Thyroid gland (tissue), 4 donors: ENCODE measurements at regions not wholly inside any gene's neighbourhood (a gene's known extent, or its start where the extent isn't known, plus 50 kb on each side); places are given as distances from the start of the nearest gene placed in this dataset.

Experiments used
- POLR2A ChIP-seq, 2 donors: fragments of 450-650 bp; IDR thresholded peaks; one replicate each; pipeline ENCODE4 v1.6.1; 2017; ENCODE audit warnings: antibody characterized with exemption in 2 of 2, mild to moderate bottlenecking in 2 of 2, moderate library complexity in 1 of 2
- TF ChIP-seq, protein P1 (sequence below), 6 experiments: fragments of 200-600 bp in 3 of 6; fragments of 450-650 bp in 3 of 6; sonication (generic) in 3 of 6; IDR thresholded peaks; one replicate each; pipeline ENCODE4 v1.5.1; 2016 to 2019; ENCODE audit warnings: antibody characterized with exemption in 6 of 6, mild to moderate bottlenecking in 2 of 6, inconsistent platforms in 1 of 6, moderate library complexity in 1 of 6

DNA sequence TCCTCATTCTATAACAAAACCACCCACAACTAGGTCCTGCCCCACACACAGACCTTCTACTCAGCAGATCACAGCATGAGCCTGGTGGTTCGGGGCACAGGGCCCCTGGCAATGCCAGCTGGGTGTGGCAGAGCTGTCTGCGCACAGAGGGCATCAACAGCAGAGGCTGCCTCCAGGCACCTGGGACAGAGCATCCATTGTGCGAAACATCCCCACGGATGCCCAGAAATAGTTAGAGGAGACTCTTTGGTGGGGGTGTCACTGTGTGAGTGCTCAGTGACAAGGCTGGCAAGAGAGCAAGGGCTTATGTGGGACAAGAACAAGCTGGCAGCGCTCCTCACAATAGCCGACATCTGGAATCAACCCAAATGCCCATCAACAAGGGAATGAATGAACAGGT, 487.4 kb upstream of the PROK2 start:
- TF ChIP-seq, protein P1, sequence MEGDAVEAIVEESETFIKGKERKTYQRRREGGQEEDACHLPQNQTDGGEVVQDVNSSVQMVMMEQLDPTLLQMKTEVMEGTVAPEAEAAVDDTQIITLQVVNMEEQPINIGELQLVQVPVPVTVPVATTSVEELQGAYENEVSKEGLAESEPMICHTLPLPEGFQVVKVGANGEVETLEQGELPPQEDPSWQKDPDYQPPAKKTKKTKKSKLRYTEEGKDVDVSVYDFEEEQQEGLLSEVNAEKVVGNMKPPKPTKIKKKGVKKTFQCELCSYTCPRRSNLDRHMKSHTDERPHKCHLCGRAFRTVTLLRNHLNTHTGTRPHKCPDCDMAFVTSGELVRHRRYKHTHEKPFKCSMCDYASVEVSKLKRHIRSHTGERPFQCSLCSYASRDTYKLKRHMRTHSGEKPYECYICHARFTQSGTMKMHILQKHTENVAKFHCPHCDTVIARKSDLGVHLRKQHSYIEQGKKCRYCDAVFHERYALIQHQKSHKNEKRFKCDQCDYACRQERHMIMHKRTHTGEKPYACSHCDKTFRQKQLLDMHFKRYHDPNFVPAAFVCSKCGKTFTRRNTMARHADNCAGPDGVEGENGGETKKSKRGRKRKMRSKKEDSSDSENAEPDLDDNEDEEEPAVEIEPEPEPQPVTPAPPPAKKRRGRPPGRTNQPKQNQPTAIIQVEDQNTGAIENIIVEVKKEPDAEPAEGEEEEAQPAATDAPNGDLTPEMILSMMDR (IDR thresholded peaks at IDR 0.05), result no peak
- TF ChIP-seq POLR2A (IDR thresholded peaks at IDR 0.05), result no peak
